ENCODE measurements at regions not wholly inside any gene's neighbourhood (a gene's known extent, or its start where the extent isn't known, plus 50 kb on each side); places are given as distances from the start of the nearest gene placed in this dataset.

- TF ChIP-seq REST (IDR thresholded peaks at IDR 0.05; ENCODE audit: low read depth, low read length) (no peak), RCOR1 (IDR thresholded peaks at IDR 0.05; ENCODE audit: low read length) (no peak)
These were observed 526.2 kb downstream of the FUT8 start (continued) for GRCh38 chr14:65938738-65939137.

GRCh38 chr14:65939184-65939583 lies 526.7 kb downstream of the FUT8 start:
- DNase-seq: no peak
- H3K4me1 ChIP-seq (ENCODE audit: control insufficient read depth in 1 of 2, insufficient read depth in 2 of 2, low read depth in 1 of 2, low read length in 1 of 2): no peaks in the 10 kb centered on the region
- H3K27me3 ChIP-seq (ENCODE audit: insufficient read depth): no peaks in the 10 kb centered on the region
- no peaks in the 10 kb centered on the region for H3K9me2 ChIP-seq
- H3K4me2 ChIP-seq: no peak overlapping the region
- ChIA-PET POLR2A (no interaction called here), CTCF (interaction anchor here (1.0 kb wide), 1 partner anchor 10 kb away, joined by 4 read pairs; no protein-coding TSS in a partner anchor)
- H3K27ac ChIP-seq (ENCODE audit: low read depth in 2 of 2, low read length in 1 of 2): no peak overlapping the region
- H3K36me3 ChIP-seq (replicated peaks in 1 of 2; ENCODE audit: control insufficient read depth in 1 of 2, insufficient read depth in 2 of 2, low read length in 1 of 2): no peaks in the 10 kb centered on the region
- no peaks in the 10 kb centered on the region for H4K20me1 ChIP-seq (ENCODE audit: insufficient read depth)
- WGBS (ENCODE audit: low lambda C conversion rate): 44% methylated on average over 1 of the region's 1 CpG
- H3K9me3 ChIP-seq: no peaks in the 10 kb centered on the region
- H3K4me3 ChIP-seq (ENCODE audit: low read depth in 2 of 2, low read length in 1 of 2): no peak overlapping the region
- TF ChIP-seq CTCF (IDR thresholded peaks at IDR 0.05) (no peak), TEAD4 (IDR thresholded peaks at IDR 0.05; ENCODE audit: borderline replicate concordance, insufficient read depth) (no peak), RCOR1 (IDR thresholded peaks at IDR 0.05; ENCODE audit: low read length) (no peak), FOXM1 (IDR thresholded peaks at IDR 0.05; ENCODE audit: low read depth) (no peak), RFX5 (IDR thresholded peaks at IDR 0.05; ENCODE audit: low read length) (no peak), MEF2A (IDR thresholded peaks at IDR 0.05; ENCODE audit: borderline replicate concordance, low read depth) (no peak), PBX3 (IDR thresholded peaks at IDR 0.05) (no peak), FOXJ3 (CRISPR knock-in tag; IDR thresholded peaks at IDR 0.05) (no peak), TCF12 (IDR thresholded peaks at IDR 0.05) (no peak), IRF3 (IDR thresholded peaks at IDR 0.05; ENCODE audit: low read depth, low read length) (no peak), NRF1 (IDR thresholded peaks at IDR 0.05; ENCODE audit: low read depth, low read length) (no peak), JUND (IDR thresholded peaks at IDR 0.05) (no peak), FOSL2 (IDR thresholded peaks at IDR 0.05; ENCODE audit: borderline replicate concordance, low read depth) (no peak)
- H3F3A ChIP-seq (replicated peaks; ENCODE audit: insufficient read depth): no peaks in the 10 kb centered on the region
- H2AFZ ChIP-seq (ENCODE audit: low read depth): no peak overlapping the region
- H3K79me2 ChIP-seq (ENCODE audit: insufficient read depth): no peaks in the 10 kb centered on the region
- H3K9ac ChIP-seq: no peak overlapping the region

All from SK-N-SH (cell line).